Natural killer cell (primary cell): ENCODE measurements at regions not wholly inside any gene's neighbourhood (a gene's known extent, or its start where the extent isn't known, plus 50 kb on each side); places are given as distances from the start of the nearest gene placed in this dataset.

Experiments used
- ATAC-seq, 3 donors: fragments of 150-1000 bp in 2 of 3; fragments of 200-7000 bp in 1 of 3; cut with Tn5 transposase; 1 replicate in 1 of 3; 2 replicates in 2 of 3; pipeline ENCODE4 v1.10.0; 2021; ENCODE audit warnings: mild to moderate bottlenecking in 2 of 3, moderate library complexity in 2 of 3
- DNase-seq, 2 donors: peaks; one replicate each; pipeline versions ENCODE4 v3.0.0 to v3.0.0-alpha.2; 2013 to 2021; ENCODE audit warnings: mixed read lengths in 1 of 2
- H3K27ac ChIP-seq: one replicate; pipeline ENCODE4 v1.5.1; 2013; ENCODE audit warnings: mild to moderate bottlenecking, low read length
- H3K27me3 ChIP-seq: one replicate; pipeline ENCODE4 v1.6.1; 2013; ENCODE audit warnings: low read length; ENCODE audit not compliant: control insufficient read depth, insufficient read depth
- H3K36me3 ChIP-seq: one replicate; pipeline ENCODE4 v1.6.1; 2013; ENCODE audit warnings: low read length; ENCODE audit not compliant: control insufficient read depth, insufficient read depth
- H3K4me1 ChIP-seq: one replicate; pipeline ENCODE4 v1.6.1; 2013; ENCODE audit warnings: low read length; ENCODE audit not compliant: control insufficient read depth, insufficient read depth
- H3K4me3 ChIP-seq: one replicate; pipeline ENCODE4 v1.5.1; 2013; ENCODE audit warnings: low read length
- H3K9me3 ChIP-seq: one replicate; pipeline ENCODE4 v1.6.1; 2013; ENCODE audit warnings: low read length; ENCODE audit not compliant: control insufficient read depth, insufficient read depth
- H3K27ac Mint-ChIP-seq, 2 donors: one replicate each; pipeline ENCODE4 v1.8.0; 2022; ENCODE audit warnings: mild to moderate bottlenecking in 2 of 2, mixed read lengths in 2 of 2, moderate library complexity in 1 of 2
- H3K27me3 Mint-ChIP-seq, 2 donors: one replicate each; pipeline ENCODE4 v1.8.0; 2022; ENCODE audit warnings: low read depth in 2 of 2, mixed read lengths in 2 of 2
- H3K36me3 Mint-ChIP-seq: one replicate; pipeline ENCODE4 v1.8.0; 2022; ENCODE audit warnings: mixed read lengths
- H3K4me1 Mint-ChIP-seq, 2 donors: one replicate each; pipeline ENCODE4 v1.8.0; 2022; ENCODE audit warnings: mixed read lengths in 2 of 2
- H3K4me3 Mint-ChIP-seq: one replicate; pipeline ENCODE4 v1.8.0; 2022; ENCODE audit warnings: mild to moderate bottlenecking, moderate library complexity, mixed read lengths
- H3K9me3 Mint-ChIP-seq, 2 donors: one replicate each; pipeline ENCODE4 v1.8.0; 2022; ENCODE audit warnings: mixed read lengths in 2 of 2
- CTCF ChIP-seq: fragments of 200-600 bp; IDR thresholded peaks from one replicate; pipeline ENCODE4 v1.8.0; 2022; ENCODE audit warnings: antibody characterized with exemption
- WGBS: methylation state at CpG from one replicate; pipeline ENCODE4 v1.1.7; 2013; ENCODE audit warnings: missing lambda C conversion rate; ENCODE audit not compliant: insufficient coverage; 5-methylcytosine and 5-hydroxymethylcytosine counted together
- intact Hi-C: fragments of 100-400 bp; cut with micrococcal nuclease; formaldehyde crosslinking; loops from one replicate; pipeline ENCODE4 v1.14.2; 2022

DNA sequence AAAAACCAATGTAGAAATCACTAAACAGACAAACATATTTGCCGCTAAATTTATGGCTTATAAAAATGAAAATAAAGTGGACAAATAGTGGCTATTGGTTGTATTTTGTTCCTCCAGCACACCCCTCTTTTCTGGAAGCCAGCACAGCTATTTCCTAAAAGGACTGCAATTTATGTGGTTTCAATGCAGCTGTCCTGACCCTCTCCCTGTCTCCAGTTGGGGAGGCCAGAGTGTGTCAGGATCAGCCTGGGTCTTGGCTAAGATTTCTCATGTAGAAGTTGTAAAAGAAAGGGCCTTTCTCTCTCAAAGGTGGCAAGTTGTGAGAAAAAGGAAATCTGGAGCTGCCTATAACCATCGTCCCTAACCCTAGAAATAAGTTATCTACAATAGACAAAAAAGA, 165.6 kb downstream of the ALDH8A1 start:
- no peak overlapping the region for H3K4me3 ChIP-seq
- no peaks in the 10 kb centered on the region for H3K9me3 ChIP-seq
- TF ChIP-seq CTCF = no peak
- Mint-ChIP-seq H3K27me3 (peaks cover 0 to 2% of the 10 kb centered on the region in 2 donors), H3K27ac (no peak overlapping the region), H3K4me3 (no peak overlapping the region), H3K36me3 (no peaks in the 10 kb centered on the region), H3K9me3 (no peaks in the 10 kb centered on the region), H3K4me1 (no peaks in the 10 kb centered on the region)
- ATAC-seq = no peak
- WGBS = no CpG with 5 or more reads among the region's 2 CpGs
- H3K36me3 ChIP-seq = no peaks in the 10 kb centered on the region
- no peak overlapping the region for H3K27ac ChIP-seq
- H3K27me3 ChIP-seq = no peaks in the 10 kb centered on the region
- DNase-seq = no peak
- intact Hi-C loops = no loop called here
- H3K4me1 ChIP-seq = no peaks in the 10 kb centered on the region

- WGBS = 100% methylated on average over 1 of the region's 2 CpGs
- DNase-seq (no peak), ATAC-seq (no peak)
- Histone ChIP-seq H3K27ac (no peak overlapping the region), H3K9me3 (no peaks in the 10 kb centered on the region), H3K4me3 (no peak overlapping the region), H3K4me1 (no peaks in the 10 kb centered on the region), H3K36me3 (no peaks in the 10 kb centered on the region), H3K27me3 (no peaks in the 10 kb centered on the region)
- no peak for TF ChIP-seq CTCF
- H3K27ac Mint-ChIP-seq = no peak overlapping the region
- no peak overlapping the region for H3K4me3 Mint-ChIP-seq
- H3K27me3 Mint-ChIP-seq = peaks cover 5 to 11% of the 10 kb centered on the region in 2 donors
- H3K9me3 Mint-ChIP-seq = no peaks in the 10 kb centered on the region
- intact Hi-C loops = no loop called here
- no peaks in the 10 kb centered on the region for H3K36me3 Mint-ChIP-seq
- H3K4me1 Mint-ChIP-seq = no peaks in the 10 kb centered on the region
These were observed 171.5 kb downstream of the ALDH8A1 start for GRCh38 chr6:134778431-134778830.

- Mint-ChIP-seq H3K4me3 (no peak overlapping the region), H3K36me3 (no peaks in the 10 kb centered on the region), H3K9me3 (no peaks in the 10 kb centered on the region), H3K4me1 (no peaks in the 10 kb centered on the region), H3K27ac (no peak overlapping the region), H3K27me3 (peaks cover 5 to 12% of the 10 kb centered on the region in 2 donors)
- H3K27me3 ChIP-seq = no peaks in the 10 kb centered on the region
- no peaks in the 10 kb centered on the region for H3K36me3 ChIP-seq
- no peaks in the 10 kb centered on the region for H3K4me1 ChIP-seq
- no peaks in the 10 kb centered on the region for H3K9me3 ChIP-seq
- 100% methylated on average over 1 of the region's 1 CpG for WGBS
- H3K4me3 ChIP-seq = no peak overlapping the region
- DNase-seq (no peak), ATAC-seq (no peak)
- intact Hi-C loops = no loop called here
- H3K27ac ChIP-seq = no peak overlapping the region
- TF ChIP-seq CTCF = no peak
These were observed 175.7 kb downstream of the ALDH8A1 start for GRCh38 chr6:134774201-134774638.

DNA sequence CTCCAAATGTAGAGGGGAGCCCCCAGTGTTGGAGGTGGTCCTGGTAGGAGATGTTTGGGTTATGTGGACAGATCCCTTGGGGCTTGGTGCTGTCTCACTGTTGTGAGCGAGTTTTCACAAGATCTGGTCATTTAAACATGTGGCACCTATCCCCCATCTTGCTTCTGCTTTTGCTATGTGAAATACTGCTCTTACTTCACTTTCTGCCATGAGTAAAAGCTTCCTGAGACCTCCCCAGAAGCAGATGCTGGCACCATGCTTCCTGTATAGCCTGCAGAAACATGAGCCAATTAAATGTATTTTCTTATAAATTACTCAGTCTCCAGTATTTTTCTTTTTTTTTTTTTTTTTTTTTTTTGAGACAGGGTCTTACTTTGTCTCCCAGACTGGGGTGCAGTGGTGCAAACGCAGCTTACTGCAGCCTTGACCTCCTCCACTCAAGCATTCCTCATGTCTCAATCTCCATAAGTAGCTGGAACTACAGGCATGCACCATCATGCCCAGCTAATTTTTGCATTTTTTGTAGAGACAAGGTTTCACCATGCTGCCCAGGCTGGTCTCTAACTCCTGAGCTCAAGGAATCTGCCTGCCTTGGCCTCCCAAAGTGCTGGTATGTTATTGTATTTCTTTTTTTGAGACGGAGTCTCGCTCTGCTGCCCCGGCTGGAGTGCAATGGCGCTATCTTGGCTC, 177.1 kb downstream of the ALDH8A1 start:
- Histone ChIP-seq H3K9me3 (no peaks in the 10 kb centered on the region), H3K36me3 (no peaks in the 10 kb centered on the region), H3K27me3 (no peaks in the 10 kb centered on the region), H3K4me3 (no peak overlapping the region), H3K27ac (no peak overlapping the region), H3K4me1 (no peaks in the 10 kb centered on the region)
- H3K4me3 Mint-ChIP-seq = no peak overlapping the region
- peaks cover 5 to 18% of the 10 kb centered on the region in 2 donors for H3K27me3 Mint-ChIP-seq
- H3K4me1 Mint-ChIP-seq = no peaks in the 10 kb centered on the region
- ATAC-seq (no peak), DNase-seq (no peak)
- H3K27ac Mint-ChIP-seq = no peak overlapping the region
- no peak for TF ChIP-seq CTCF
- intact Hi-C loops = no loop called here
- no peaks in the 10 kb centered on the region for H3K36me3 Mint-ChIP-seq
- WGBS = 88% methylated on average over 6 of the region's 6 CpGs
- no peaks in the 10 kb centered on the region for H3K9me3 Mint-ChIP-seq
